Large intestine (tissue), 3 donors: ENCODE measurements at regions not wholly inside any gene's neighbourhood (a gene's known extent, or its start where the extent isn't known, plus 50 kb on each side); places are given as distances from the start of the nearest gene placed in this dataset.

ENCODE experiments used
- DNase-seq, 2 donors: peaks; one replicate each; pipeline versions ENCODE4 v3.0.0 to v3.0.0-alpha.2; 2013
- H3K27ac ChIP-seq: one replicate; pipeline ENCODE4 v1.5.1; 2013; ENCODE audit warnings: low read length
- H3K27me3 ChIP-seq: 2 replicates; pipeline ENCODE4 v1.6.1; 2013; ENCODE audit warnings: low read length; ENCODE audit not compliant: control insufficient read depth, insufficient read depth
- H3K36me3 ChIP-seq: 2 replicates; pipeline ENCODE4 v1.6.1; 2013; ENCODE audit warnings: low read length; ENCODE audit not compliant: control insufficient read depth, insufficient read depth
- H3K4me1 ChIP-seq: one replicate; pipeline ENCODE4 v1.6.1; 2013; ENCODE audit warnings: low read length; ENCODE audit not compliant: control insufficient read depth, insufficient read depth
- H3K4me3 ChIP-seq: one replicate; pipeline ENCODE4 v1.5.1; 2013; ENCODE audit warnings: low read length
- H3K9me3 ChIP-seq: one replicate; pipeline ENCODE4 v1.6.1; 2013; ENCODE audit warnings: mild to moderate bottlenecking, low read depth, low read length, moderate library complexity; ENCODE audit not compliant: control insufficient read depth
- WGBS: methylation state at CpG from one replicate; pipeline ENCODE4 v1.1.5; 2013; ENCODE audit warnings: low lambda C conversion rate; ENCODE audit not compliant: insufficient coverage; 5-methylcytosine and 5-hydroxymethylcytosine counted together

DNA sequence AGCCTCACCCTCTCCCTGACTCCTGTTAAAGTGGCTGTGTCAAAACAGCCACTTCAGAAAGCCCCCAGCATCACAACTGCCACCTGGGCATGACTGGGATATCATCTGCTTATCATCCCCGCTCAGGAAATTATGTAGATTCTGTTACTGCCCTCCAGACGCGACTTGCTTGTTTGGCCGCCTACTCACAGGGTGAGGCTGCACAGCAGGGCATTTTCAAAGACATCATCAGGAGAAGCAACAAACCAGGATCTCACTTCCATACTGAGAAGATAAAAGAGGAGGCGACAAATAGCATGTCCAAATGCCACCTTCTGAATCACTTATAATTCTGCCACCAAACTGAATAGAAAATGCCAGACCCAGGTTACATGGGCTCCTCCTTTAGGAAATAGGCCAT is 94.8 kb downstream of the MIS18A start:
- Histone ChIP-seq H3K27ac (no peak overlapping the region), H3K4me3 (no peak overlapping the region), H3K9me3 (no peaks in the 10 kb centered on the region), H3K36me3 (no peaks in the 10 kb centered on the region), H3K4me1 (no peaks in the 10 kb centered on the region), H3K27me3 (no peaks in the 10 kb centered on the region)
- no peak for DNase-seq
- WGBS = 100% methylated on average over 1 of the region's 5 CpGs

DNA sequence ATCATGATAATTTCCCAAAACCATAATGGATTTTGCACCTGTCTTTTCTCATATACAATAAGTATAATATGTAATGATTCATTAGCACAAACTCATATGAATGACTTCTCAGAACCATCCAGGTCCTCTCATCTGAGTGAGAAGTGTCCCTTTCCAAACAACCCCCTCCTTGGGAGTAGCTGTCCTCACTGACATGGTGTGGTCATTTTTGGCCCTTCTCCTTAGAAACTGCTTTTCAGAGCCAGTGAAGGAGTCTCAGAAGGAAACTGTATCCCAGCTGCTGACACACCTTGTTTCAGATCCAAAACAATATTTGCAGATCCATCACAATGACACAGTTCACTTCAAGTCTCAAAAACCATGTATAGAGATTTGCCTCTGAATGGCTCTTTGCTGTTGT is 95.5 kb downstream of the MIS18A start:
- Histone ChIP-seq H3K27ac (no peak overlapping the region), H3K4me3 (no peak overlapping the region), H3K9me3 (no peaks in the 10 kb centered on the region), H3K4me1 (no peaks in the 10 kb centered on the region), H3K36me3 (no peaks in the 10 kb centered on the region), H3K27me3 (no peaks in the 10 kb centered on the region)
- no peak for DNase-seq

DNA sequence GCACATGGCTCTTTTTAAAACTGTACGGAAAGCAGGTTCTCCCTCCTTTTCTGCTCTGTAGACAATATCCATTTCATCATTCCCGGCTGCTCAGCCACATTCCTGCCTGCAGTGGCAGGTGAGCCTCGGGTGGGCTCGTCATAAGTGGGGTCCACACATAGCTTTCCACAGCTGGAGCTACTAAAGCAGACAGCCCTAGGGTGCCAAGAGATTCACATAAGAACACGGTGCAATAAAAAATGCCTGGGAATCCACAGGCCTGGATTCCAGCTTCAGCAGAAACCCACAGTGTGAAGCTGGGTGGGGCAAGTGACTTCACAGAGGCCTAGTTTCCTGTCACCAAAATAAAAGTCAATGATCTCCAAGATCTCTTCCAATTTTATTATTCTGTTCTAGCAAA is 96.4 kb downstream of the MIS18A start:
- Histone ChIP-seq H3K27ac (no peak overlapping the region), H3K4me3 (no peak overlapping the region), H3K36me3 (no peaks in the 10 kb centered on the region), H3K4me1 (no peaks in the 10 kb centered on the region), H3K27me3 (no peaks in the 10 kb centered on the region), H3K9me3 (no peaks in the 10 kb centered on the region)
- no CpG with 5 or more reads among the region's 5 CpGs for WGBS
- DNase-seq = no peak

DNA sequence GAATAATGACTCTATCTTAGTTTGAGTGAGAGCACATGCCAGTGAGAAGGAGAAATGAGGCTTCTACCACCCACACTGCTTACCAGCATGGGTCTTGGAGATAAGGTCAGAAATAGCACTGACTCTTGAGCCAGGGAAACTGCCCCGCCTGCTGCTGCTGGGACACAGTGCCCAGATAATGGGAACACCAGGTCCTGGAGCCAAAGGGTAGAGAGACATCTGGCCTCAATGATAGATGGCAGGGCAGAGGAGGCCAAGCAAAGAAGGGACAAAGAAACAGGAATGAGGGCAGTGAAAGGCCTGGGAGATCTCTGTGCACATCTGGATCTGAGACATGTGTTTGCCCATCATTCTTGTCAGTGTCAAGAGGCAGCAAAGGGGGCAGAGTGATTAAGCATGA is 97.4 kb downstream of the MIS18A start:
- WGBS = 100% methylated on average over 1 of the region's 1 CpG

DNA sequence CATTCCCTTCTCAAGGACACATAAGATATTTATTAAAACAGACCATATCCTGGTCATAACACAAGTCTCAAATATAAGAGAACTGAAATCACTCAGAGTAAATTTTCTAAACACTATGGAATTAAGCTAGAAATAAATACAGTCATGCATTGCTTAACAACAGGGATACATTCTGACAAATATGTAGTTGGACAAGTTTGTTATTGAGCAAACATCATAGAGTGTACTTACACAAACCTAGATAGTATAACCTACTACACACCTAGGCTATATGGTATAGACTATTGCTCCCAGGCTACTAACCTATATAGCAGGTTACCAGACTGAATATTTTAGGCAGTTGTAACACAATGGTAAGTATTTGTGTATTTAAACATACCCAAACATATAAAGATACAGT is 104.0 kb downstream of the MIS18A start:
- no peaks in the 10 kb centered on the region for H3K9me3 ChIP-seq
- no peak overlapping the region for H3K27ac ChIP-seq
- no peak overlapping the region for H3K4me3 ChIP-seq
- no peaks in the 10 kb centered on the region for H3K27me3 ChIP-seq
- H3K4me1 ChIP-seq = no peaks in the 10 kb centered on the region
- no peak for DNase-seq
- H3K36me3 ChIP-seq = no peaks in the 10 kb centered on the region

More for the DNA sequence above, 97.4 kb downstream of the MIS18A start:
- Histone ChIP-seq H3K9me3 (no peaks in the 10 kb centered on the region), H3K4me1 (no peaks in the 10 kb centered on the region), H3K36me3 (no peaks in the 10 kb centered on the region), H3K27me3 (no peaks in the 10 kb centered on the region), H3K4me3 (no peak overlapping the region), H3K27ac (no peak overlapping the region)
- no peak for DNase-seq

DNA sequence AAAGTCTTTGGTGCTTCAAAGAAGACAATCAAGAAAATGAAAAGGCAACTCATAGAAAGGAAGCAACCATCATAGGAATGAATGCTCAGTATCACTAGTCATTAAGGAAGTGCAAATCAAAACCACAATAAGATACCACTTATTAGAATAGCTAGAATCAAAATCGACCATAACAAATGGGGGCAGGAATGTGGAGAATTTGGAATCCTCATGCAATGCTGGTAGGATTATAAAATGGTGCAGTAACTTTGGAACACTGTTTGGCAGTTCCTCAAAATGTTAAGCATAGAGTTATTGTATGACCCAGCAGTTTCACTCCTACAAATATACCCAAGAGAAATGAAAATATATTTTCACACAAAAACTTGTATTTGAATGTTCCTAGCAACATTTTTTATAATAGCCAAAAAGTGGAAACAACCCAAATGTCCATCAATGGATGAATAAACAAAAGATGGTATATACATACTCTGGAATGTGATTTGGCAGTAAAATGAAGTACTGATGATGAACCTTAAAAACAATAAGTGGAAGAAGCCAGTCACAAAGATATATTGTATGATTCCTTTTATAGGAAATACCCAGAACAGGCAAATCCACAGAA is 105.6 kb downstream of the MIS18A start:
- no peak for DNase-seq
- Histone ChIP-seq H3K27me3 (no peaks in the 10 kb centered on the region), H3K27ac (no peak overlapping the region), H3K36me3 (no peaks in the 10 kb centered on the region), H3K4me3 (no peak overlapping the region), H3K9me3 (no peaks in the 10 kb centered on the region), H3K4me1 (no peaks in the 10 kb centered on the region)
- no CpG with 5 or more reads among the region's 1 CpG for WGBS

DNA sequence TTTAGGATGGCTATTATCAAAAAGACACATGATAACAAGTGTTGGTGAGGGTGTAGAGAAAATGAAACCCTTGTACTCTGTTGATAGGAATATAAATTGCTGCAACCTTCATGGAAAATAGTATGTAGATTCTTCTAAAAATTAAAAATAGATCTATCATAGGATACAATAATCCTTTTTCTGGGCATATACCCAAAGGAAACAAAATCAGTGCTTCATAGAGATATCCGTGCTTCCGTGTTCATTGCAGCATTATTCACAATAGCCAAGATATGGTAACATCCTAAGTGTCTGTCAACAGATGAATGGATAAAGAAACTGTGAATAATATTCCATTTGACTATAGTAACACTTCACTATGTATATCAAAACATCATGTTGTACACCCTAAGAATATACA is 106.7 kb downstream of the MIS18A start:
- H3K4me1 ChIP-seq = no peaks in the 10 kb centered on the region
- H3K27ac ChIP-seq = no peak overlapping the region
- no peaks in the 10 kb centered on the region for H3K36me3 ChIP-seq
- H3K9me3 ChIP-seq = no peaks in the 10 kb centered on the region
- DNase-seq = no peak
- no peaks in the 10 kb centered on the region for H3K27me3 ChIP-seq
- WGBS = no CpG with 5 or more reads among the region's 2 CpGs
- H3K4me3 ChIP-seq = no peak overlapping the region

DNA sequence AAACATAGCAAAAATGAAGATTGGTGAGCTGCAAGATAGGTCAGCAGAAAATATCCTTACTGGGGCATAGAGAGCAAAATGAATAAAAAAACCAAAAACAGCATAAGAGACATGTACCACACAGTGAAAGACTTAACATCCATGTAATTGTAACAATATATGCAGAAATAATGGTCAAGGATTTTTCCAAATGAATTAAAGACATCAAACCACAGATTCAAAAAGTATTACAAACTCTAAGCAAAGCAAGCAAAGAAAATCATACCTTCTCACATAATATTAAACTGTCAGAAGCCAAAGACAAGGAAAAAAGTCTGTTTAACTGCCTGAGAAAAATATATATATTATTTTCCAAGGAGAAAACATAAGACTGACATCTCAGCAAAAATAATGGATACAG is 111.3 kb downstream of the MIS18A start:
- no peak overlapping the region for H3K27ac ChIP-seq
- H3K9me3 ChIP-seq = no peaks in the 10 kb centered on the region
- no peak overlapping the region for H3K4me3 ChIP-seq
- H3K4me1 ChIP-seq = no peaks in the 10 kb centered on the region
- H3K36me3 ChIP-seq = no peaks in the 10 kb centered on the region
- H3K27me3 ChIP-seq = no peaks in the 10 kb centered on the region
- DNase-seq = no peak

DNA sequence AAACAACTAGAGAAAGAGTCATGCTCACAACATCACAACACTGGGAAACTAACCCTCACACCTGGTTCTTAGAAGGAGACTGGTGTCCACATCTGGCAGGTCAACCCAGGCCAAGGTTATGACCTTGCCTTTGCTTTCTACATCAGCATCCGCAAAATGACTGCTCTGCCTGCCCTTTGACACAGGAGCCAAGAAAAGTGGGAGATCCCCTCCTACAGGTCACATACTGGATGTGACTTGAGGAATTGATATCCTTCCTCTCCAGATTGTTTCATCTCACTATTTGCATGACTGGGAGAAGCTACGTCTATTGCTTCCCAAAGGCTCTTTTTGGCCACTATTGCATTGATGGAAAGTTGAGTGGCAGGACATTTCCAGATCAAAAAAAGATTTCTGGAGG is 115.5 kb downstream of the MIS18A start:
- H3K36me3 ChIP-seq = no peaks in the 10 kb centered on the region
- no peak overlapping the region for H3K4me3 ChIP-seq
- no peak overlapping the region for H3K27ac ChIP-seq
- no CpG with 5 or more reads among the region's 2 CpGs for WGBS
- H3K4me1 ChIP-seq = no peaks in the 10 kb centered on the region
- no peak for DNase-seq
- H3K9me3 ChIP-seq = no peaks in the 10 kb centered on the region
- no peaks in the 10 kb centered on the region for H3K27me3 ChIP-seq

DNA sequence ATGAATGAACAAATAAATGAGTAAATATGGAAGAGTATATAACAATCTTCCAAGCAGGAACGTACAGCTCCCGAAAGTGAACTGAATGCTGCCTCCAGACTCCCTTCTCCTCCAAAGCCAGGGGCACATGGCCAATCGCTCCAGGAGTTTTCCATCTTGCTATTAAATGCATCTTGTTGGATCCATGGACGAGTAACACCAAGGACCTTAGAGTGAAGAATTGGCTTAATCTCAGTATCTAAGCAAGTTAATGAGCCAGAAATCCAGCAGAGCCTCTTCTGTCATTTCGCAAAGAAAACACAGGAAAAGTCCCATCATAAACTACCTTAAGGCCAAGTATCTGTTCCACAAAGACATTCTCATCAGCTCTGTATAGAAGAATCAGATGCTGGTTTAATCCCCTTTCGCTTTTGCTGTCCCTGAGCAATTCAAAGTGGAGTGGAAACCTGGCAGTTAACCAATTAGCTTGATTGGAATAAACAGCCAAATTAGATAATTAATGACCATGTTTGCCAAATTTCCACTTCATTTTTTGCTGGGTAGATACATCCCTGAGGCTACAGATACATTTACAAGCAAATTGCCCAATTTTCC is 116.0 kb downstream of the MIS18A start:
- H3K27me3 ChIP-seq = no peaks in the 10 kb centered on the region
- H3K27ac ChIP-seq = no peak overlapping the region
- no peaks in the 10 kb centered on the region for H3K4me1 ChIP-seq
- H3K9me3 ChIP-seq = no peaks in the 10 kb centered on the region
- H3K4me3 ChIP-seq = no peak overlapping the region
- WGBS = no CpG with 5 or more reads among the region's 6 CpGs
- no peaks in the 10 kb centered on the region for H3K36me3 ChIP-seq
- DNase-seq = no peak

DNA sequence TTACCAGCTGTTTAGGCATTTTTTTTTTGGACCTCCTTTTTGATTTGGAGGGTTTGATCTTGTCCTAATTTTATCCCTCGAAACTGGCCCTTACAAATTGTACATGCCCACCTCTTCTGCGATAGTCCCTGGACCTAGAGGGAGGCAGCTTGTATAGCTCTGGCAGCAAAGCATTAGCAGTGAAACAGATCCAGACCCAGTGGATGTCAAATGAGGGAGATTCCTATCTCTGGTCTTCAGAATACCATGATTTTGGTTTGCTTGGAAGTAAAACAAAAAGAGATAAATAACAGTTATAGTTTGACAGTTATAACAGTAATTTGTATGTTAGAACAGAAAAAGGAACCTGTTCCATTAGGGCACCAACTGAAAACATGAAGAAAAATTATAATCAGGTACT is 123.6 kb downstream of the MIS18A start:
- Histone ChIP-seq H3K4me3 (no peak overlapping the region), H3K27me3 (no peaks in the 10 kb centered on the region), H3K4me1 (no peaks in the 10 kb centered on the region), H3K27ac (no peak overlapping the region), H3K36me3 (no peaks in the 10 kb centered on the region), H3K9me3 (no peaks in the 10 kb centered on the region)
- no peak for DNase-seq
- WGBS = no CpG with 5 or more reads among the region's 2 CpGs
